Effector memory CD8-positive, alpha-beta T cell (primary cell): ENCODE measurements at regions not wholly inside any gene's neighbourhood (a gene's known extent, or its start where the extent isn't known, plus 50 kb on each side); places are given as distances from the start of the nearest gene placed in this dataset.

Experiments
- ATAC-seq: fragments of 150-1000 bp; cut with Tn5 transposase; replicated peaks from 2 replicates; pipeline ENCODE4 v1.10.0; 2021; ENCODE audit warnings: mild to moderate bottlenecking, moderate library complexity
- DNase-seq, 3 experiments: peaks; one replicate each; pipeline ENCODE4 v3.0.0; 2021
- H3K27ac Mint-ChIP-seq, 2 donors: one replicate each; pipeline ENCODE4 v1.8.0; 2022; ENCODE audit warnings: mild to moderate bottlenecking in 2 of 2, mixed read lengths in 2 of 2, moderate library complexity in 2 of 2
- H3K27me3 Mint-ChIP-seq, 2 donors: one replicate each; pipeline ENCODE4 v1.8.0; 2022; ENCODE audit warnings: mixed read lengths in 2 of 2
- H3K36me3 Mint-ChIP-seq: one replicate; pipeline ENCODE4 v1.8.0; 2022; ENCODE audit warnings: mild to moderate bottlenecking, moderate library complexity, mixed read lengths; ENCODE audit not compliant: insufficient read depth
- H3K4me1 Mint-ChIP-seq, 2 donors: one replicate each; pipeline ENCODE4 v1.8.0; 2022; ENCODE audit warnings: low read depth in 2 of 2, mixed read lengths in 2 of 2
- H3K4me3 Mint-ChIP-seq, 2 donors: one replicate each; pipeline ENCODE4 v1.8.0; 2022; ENCODE audit warnings: mild to moderate bottlenecking in 2 of 2, mixed read lengths in 2 of 2, moderate library complexity in 2 of 2
- H3K9me3 Mint-ChIP-seq, 2 donors: one replicate each; pipeline ENCODE4 v1.8.0; 2022; ENCODE audit warnings: mixed read lengths in 2 of 2

DNA sequence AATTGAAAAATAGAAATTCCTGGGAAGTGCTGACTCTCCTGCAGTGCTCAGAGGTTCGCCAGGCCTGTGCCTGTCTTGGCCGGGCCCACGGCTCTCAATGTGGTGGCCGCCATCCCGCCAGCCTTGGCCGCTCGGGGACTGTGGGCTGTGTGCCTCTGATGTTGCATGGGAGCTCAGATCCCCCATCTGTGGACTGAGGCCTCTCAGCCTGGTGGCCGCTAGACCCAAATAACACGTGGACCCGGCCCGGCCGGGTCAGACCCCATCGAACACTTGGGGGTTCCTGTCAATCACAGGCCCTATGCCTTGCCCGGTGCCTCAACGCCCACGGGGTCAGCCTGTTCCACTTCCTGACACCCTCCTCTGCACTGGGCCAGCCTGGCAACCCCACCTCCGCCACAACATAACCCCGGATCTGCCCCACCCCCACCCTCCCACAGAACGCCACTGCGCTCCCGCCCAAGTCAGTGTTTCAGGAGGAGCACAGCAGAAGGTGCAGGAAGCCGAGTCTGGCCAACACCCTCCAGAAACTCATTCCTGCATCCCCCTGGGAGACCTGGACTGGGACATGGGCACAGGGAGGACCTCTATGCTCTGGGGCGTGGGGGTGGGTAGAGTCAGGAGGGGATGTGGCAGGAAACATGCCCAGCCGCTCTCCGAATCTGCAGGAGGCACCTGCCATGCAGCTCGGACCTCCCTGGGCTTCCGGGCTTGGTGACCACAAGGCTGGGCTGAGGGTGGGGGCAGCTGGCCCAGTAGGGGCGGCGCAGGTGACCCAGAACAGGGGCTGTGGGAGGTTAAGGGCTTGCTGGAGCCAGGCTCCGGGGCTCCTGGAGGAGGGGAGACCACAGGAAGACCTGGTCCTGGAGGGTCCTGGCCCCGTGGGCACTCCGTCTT, 98.7 kb upstream of the BHLHE23 start:
- H3K9me3 Mint-ChIP-seq = no peaks in the 10 kb centered on the region
- H3K36me3 Mint-ChIP-seq = peaks cover 36% of the 10 kb centered on the region
- ATAC-seq (no peak), DNase-seq (no peak)
- H3K27me3 Mint-ChIP-seq = no peaks in the 10 kb centered on the region
- H3K4me1 Mint-ChIP-seq = peaks cover 8 to 9% of the 10 kb centered on the region in 2 donors
- H3K27ac Mint-ChIP-seq = no peak overlapping the region
- no peak overlapping the region for H3K4me3 Mint-ChIP-seq

DNA sequence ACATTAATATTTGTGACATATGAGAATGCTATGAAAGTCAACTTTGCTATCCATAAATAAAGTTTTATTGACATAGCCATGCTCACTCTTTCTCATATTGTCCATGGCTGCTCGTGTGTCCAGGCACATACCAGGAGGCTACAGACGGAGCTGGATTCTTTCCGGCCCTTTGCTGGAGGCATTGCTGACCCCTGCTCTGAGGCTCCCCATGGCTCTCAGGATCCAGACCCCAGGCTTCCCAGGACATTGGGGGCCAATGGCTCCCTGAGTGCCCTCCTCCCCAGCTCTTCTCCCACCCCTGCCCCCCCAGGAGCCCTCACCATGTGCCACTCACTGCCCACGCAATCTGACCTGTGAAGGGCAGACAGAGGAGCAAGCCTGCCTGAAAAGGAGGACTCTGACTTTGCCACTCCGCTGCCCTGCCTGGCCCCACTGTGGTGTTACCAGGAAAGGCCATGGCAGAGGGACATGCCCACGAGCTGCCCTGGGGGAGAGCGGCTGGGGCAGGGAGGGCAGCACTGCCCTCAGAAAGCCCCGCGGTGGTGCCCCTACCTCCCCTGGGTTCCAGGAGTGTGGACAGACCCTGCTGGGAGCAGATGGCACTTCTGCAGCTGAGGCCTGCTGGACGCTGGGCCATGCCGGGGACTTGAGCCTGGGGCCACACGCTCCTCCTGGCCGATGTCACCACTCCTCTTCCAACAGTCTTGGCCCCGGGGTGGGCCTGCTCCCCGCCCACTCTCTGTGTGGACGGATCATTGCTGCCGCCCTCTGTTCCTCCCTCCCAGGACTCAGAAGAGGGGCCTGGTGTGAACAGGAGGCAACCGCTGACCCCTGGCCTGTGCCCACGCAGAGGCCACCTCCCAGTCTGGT, 97.8 kb upstream of the BHLHE23 start:
- H3K27ac Mint-ChIP-seq = peak overlapping the region in 1 of 2 donors; percentile 35
- ATAC-seq (no peak), DNase-seq (no peak)
- no peaks in the 10 kb centered on the region for H3K9me3 Mint-ChIP-seq
- peaks cover 37% of the 10 kb centered on the region for H3K36me3 Mint-ChIP-seq
- H3K27me3 Mint-ChIP-seq = no peaks in the 10 kb centered on the region
- H3K4me3 Mint-ChIP-seq = peak overlapping the region; percentile 25 to 27
- H3K4me1 Mint-ChIP-seq = peaks cover 8 to 9% of the 10 kb centered on the region in 2 donors

DNA sequence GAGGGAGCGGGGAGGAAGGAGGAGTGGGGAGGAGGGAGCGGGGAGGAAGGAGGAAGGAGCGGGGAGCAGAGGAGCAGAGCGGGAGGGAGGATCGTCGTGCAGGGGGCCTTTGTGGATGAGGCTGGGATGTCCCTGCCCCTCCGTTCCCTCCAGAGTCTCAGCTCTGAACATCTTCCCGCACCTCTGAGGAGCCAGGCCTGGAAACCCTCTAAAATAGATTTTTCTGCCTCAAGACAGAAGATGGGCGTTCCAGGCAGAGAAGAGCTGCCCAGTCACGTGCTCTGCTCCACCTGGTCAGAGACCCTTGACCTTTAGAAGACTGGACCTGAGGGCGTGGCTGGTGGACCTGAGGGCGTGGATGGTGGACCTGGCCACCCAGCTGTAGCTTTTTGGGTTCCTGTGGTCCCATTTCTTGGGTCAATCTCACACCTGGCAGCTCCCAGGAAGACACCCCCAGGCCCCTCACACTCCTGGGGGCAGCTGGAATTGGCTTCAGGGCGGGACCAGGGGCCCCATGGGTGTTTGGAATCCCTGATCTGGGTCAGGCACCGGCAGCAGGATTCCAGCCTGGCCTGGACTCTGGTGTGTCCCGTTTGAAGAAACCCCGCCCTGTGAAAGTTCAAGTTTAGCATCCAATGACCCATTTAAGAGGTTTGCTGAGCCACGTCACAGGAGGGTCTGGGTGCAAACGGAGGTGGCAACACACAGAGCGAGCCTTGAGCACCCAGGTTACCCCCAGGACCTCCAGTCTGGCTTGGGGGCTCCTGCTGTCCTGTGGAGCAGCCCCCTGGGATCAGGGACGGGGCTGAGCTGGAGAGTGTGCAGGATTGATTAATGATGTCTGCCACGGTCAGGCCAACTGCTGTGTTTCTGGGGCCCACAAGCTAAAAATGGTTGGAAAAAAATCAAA, 96.9 kb upstream of the BHLHE23 start:
- no peaks in the 10 kb centered on the region for H3K27me3 Mint-ChIP-seq

DNA sequence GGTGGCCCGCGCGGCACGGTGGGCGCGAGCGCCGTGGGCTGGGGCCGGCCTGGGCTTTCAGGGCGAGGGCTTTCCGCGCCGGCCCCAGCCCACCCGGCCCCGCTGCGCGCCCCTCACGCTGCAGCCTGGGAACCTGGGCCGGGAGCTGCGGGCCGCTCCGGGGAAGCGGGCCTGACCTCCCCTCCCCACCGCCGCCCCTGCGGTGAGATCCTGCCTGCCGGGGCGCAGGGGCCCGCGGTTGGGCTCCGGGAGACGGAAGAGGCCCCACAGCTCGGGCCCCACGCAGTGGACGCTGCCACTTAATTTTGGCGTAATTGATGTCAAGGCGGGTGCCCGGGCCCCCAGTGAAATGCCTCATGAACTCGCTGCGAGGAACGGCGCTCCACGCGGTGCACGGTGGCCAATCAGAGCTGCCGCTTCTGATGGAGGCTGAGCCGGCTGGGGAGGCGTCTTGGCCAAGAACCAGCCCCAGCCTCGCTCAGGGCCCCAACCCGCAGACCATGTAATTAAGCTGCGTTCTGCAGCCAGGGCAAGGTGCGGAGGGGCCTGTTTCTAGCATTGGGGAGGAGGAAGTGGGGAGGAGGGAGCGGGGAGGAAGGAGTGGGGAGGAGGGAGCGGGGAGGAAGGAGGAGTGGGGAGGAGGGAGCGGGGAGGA, 96.1 kb upstream of the BHLHE23 start:
- Mint-ChIP-seq H3K4me1 (peaks cover 8 to 9% of the 10 kb centered on the region in 2 donors), H3K4me3 (peak overlapping the region; percentile 85 to 89), H3K9me3 (no peaks in the 10 kb centered on the region), H3K27me3 (no peaks in the 10 kb centered on the region), H3K27ac (peak overlapping the region in 1 of 2 donors; percentile 91), H3K36me3 (peaks cover 37% of the 10 kb centered on the region)
- peak; percentile 67 for ATAC-seq
- peak; percentile 54 to 63 (median 56) for DNase-seq

More for the DNA sequence above, 96.9 kb upstream of the BHLHE23 start:
- DNase-seq (peak in 1 of 3 experiments; percentile 26), ATAC-seq (no peak)
- H3K4me1 Mint-ChIP-seq = peaks cover 8 to 9% of the 10 kb centered on the region in 2 donors
- H3K36me3 Mint-ChIP-seq = peaks cover 37% of the 10 kb centered on the region
- peak overlapping the region in 1 of 2 donors; percentile 91 for H3K27ac Mint-ChIP-seq
- peak overlapping the region; percentile 25 to 27 for H3K4me3 Mint-ChIP-seq
- H3K9me3 Mint-ChIP-seq = no peaks in the 10 kb centered on the region

DNA sequence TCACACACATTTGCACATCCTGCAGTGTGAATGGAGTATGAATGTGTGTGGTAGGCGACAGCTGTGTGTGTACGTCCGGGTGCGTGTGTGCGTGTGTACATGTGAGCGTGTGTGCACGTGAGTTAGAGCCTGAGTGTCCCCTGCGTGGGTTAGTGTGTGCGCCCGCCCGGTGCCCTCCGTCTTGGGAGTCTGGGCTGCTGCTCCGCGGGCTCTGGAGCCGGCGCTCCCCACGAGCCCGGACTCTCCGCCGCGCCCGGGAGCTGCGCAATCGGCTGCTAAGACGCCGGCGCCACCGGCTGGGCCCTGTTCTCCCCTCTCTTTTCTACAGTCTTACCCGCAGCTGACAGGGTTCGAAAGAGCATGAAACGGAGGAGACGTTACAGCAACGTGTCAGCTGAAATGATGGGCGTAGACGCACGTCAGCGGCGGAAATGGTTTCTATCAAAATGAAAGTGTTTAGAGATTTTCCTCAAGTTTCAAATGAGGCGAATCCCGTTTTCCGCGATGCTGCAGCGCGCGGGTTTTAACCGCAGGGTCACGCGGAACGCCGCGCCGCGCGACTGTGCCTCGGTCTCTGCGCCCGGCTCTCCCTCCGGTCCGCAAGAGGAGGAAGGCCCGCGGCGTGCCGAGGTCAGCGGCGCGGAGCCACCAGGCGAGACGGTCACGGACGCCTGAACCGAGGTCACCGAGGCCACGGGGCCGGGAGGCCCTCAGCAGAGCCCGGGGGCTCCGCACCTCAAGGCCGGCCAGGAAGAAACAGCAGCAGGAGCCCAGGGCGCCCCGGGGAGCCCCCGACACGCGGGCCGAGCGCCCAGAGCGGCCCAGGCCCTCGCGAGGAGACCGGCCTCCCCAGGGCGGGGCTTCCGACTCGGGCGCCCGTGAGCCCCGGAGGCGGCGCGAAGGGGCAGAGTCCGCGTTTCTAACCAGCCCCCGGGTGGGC, 95.3 kb upstream of the BHLHE23 start:
- Mint-ChIP-seq H3K36me3 (peaks cover 37% of the 10 kb centered on the region), H3K4me3 (peak overlapping the region; percentile 87 to 88), H3K27me3 (no peaks in the 10 kb centered on the region), H3K27ac (peak overlapping the region in 1 of 2 donors; percentile 99), H3K9me3 (no peaks in the 10 kb centered on the region), H3K4me1 (peaks cover 8 to 9% of the 10 kb centered on the region in 2 donors)
- peak; percentile 44 to 68 (median 46) for DNase-seq
- peak; percentile 71 for ATAC-seq

DNA sequence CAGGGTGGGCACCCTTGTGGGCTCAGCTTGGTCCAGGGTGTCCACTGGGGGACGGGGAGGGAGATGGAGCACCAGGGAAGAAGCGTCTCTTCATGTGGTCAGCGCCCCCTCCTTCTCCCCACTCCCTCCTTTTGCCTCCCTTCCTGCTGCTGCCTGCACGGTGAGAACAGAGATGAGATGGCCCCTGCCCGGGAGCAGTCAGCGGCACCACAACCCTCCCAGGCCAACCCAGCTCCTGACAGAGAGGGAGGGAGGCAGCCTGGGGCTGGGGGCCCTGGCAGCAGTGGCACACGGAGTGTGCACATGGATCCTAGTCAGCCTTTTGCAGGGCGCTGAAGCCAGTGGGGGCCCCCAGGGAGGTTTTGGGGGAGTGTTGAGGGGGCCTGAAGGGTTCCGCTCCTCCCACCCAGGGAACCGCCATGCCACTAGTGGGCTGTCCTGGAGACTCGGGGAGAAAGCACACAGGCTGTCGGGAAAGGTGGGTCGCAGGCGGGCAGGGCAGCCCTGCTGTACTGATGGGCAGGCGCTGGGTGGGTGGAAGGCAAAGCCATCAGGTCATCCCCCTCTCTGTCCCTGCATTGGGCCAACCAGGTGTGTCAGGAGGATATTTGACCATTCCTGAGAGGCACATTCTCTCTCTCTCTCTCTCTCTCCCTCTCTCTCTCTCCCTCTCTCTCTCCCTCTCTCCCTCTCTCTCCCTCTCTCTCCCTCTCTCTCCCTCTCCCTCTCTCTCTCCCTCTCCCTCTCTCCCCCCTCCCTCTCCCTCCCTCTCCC, 94.3 kb upstream of the BHLHE23 start:
- peaks cover 8 to 9% of the 10 kb centered on the region in 2 donors for H3K4me1 Mint-ChIP-seq
- H3K36me3 Mint-ChIP-seq = peaks cover 37% of the 10 kb centered on the region
- H3K27ac Mint-ChIP-seq = peak overlapping the region in 1 of 2 donors; percentile 99
- DNase-seq (no peak), ATAC-seq (no peak)
- H3K9me3 Mint-ChIP-seq = no peaks in the 10 kb centered on the region
- peaks cover 0 to 7% of the 10 kb centered on the region in 2 donors for H3K27me3 Mint-ChIP-seq
- peak overlapping the region; percentile 87 to 88 for H3K4me3 Mint-ChIP-seq

DNA sequence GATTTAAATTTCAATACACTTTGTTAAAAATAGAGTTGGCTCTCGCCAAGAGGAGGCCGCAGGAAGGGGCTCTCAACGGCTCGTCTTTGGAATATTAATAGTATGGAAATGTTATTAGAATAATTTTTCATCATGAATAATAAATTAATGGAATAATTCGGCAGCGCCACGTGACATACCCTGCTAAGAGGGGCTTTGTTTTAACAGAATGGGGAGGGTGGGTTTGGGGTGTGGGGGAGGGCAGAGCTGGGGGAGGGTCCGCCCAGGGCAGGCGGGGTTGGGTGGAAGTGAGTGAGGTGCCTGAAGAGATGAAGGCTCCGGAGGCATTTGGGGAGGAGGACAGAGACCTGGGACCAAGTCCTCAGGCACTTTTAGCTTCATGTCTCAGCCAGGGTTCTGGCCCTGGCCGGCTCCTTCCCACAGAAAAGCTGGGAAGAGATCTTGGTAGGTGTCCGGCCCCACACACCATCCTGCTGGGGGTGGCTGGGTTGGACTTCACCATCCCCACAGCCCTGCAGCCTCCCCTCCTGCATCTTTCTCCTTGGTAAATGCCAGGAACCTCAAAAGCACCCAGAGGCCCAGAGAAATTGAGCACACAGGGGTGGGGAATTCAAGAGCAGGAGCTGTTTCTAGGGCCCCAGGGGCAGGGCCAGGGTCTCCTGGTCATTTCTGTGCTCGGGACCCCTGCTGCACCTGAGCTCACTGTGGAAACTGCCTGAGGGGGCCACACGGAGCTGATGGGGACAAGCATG, 93.6 kb upstream of the BHLHE23 start:
- peaks cover 37% of the 10 kb centered on the region for H3K36me3 Mint-ChIP-seq
- H3K27ac Mint-ChIP-seq = peak overlapping the region in 1 of 2 donors; percentile 99
- no peak for DNase-seq
- H3K4me3 Mint-ChIP-seq = peak overlapping the region in 1 of 2 donors; percentile 88
- H3K4me1 Mint-ChIP-seq = peaks cover 8 to 9% of the 10 kb centered on the region in 2 donors
- no peaks in the 10 kb centered on the region for H3K9me3 Mint-ChIP-seq
- no peak for ATAC-seq
- peaks cover 0 to 14% of the 10 kb centered on the region in 2 donors for H3K27me3 Mint-ChIP-seq

DNA sequence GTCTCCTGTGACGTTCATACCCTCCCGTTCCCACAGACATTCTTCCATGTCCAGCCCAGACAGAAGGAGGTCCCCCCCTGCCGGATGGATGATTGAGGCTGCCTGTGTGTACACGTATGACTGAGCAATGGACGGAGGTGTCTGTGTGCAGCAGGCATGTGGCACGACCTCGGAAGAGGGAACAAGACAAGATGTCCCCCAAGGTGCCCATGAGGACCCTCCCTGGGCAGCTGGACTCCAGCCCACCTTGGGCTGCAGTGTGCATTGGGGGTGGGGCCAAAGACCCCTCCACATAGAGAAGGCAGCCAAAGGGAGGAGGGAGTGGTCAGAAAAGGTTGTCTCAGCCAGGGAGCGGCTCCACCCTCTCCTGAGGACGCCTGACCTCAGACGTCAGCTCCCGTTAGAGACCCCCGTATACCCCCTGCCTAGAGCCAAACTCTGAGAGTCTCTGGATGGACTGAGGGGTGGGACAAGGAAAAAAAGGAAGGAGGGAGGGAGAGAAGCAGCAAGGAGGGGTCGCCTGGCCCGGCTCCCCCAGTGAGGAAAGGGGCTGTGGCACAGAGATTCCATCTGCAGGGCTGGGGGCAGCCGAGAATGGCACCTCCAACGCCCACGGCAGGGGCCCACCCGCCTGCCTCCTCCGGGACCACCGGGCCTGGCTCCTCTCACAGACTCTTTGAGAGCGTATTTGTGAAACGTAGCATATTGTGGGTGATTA, 92.9 kb upstream of the BHLHE23 start:
- H3K36me3 Mint-ChIP-seq = peaks cover 37% of the 10 kb centered on the region
- H3K9me3 Mint-ChIP-seq = no peaks in the 10 kb centered on the region
- no peak overlapping the region for H3K27ac Mint-ChIP-seq
- DNase-seq (no peak), ATAC-seq (no peak)
- peak overlapping the region in 1 of 2 donors; percentile 49 for H3K4me3 Mint-ChIP-seq
- peaks cover 0 to 22% of the 10 kb centered on the region in 2 donors for H3K27me3 Mint-ChIP-seq
- H3K4me1 Mint-ChIP-seq = peaks cover 8 to 9% of the 10 kb centered on the region in 2 donors

DNA sequence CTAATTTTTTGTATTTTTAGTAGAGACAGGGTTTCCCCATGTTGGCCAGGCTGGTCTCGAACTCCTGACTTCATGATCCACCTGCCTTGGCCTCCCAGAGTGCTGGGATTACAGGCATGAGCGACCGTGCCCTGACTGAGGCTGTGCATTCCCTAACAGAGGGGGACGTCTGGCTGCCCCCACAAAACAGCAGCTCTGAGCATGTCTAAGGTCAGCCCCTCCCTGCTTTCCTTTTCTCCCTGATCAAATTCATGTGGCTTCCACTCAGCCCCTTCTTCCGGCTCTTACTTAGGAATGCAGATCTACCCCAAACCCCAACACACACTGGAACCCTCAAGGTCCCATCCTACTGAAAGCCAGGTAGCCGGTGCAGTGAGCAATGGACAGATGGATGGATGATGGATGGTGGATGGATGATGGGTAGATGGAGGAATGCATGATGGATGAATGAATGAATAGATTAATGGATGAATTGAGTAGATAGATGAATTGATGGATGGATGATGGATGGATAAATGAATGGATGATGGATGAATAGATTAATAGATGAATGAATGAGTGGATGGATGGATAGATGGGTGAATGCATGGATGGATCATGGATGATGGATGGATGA, 91.5 kb upstream of the BHLHE23 start:
- Mint-ChIP-seq H3K4me1 (peaks cover 8 to 9% of the 10 kb centered on the region in 2 donors), H3K9me3 (no peaks in the 10 kb centered on the region), H3K36me3 (peaks cover 29% of the 10 kb centered on the region), H3K27me3 (peaks cover 0 to 25% of the 10 kb centered on the region in 2 donors), H3K4me3 (no peak overlapping the region), H3K27ac (no peak overlapping the region)
- no peak for ATAC-seq
- DNase-seq = no peak
